ENCODE measurements at regions not wholly inside any gene's neighbourhood (a gene's known extent, or its start where the extent isn't known, plus 50 kb on each side); places are given as distances from the start of the nearest gene placed in this dataset.
"Not testable (repeated sequence)": the region's sequence is repeated elsewhere in the genome, so short reads cannot be mapped to it uniquely, and the experiment has no call there.

- ATAC-seq, DNase-seq: not testable (repeated sequence)
These were observed 471.3 kb upstream of the SALL3 start for GRCh38 chr18:78508228-78508824.

- ATAC-seq, result no peak
- DNase-seq, result no peak
These were observed 469.5 kb upstream of the SALL3 start for GRCh38 chr18:78510091-78510490.

GRCh38 chr18:78510636-78511035 is 469.0 kb upstream of the SALL3 start:
- ATAC-seq, result no peak
- no peak for DNase-seq

- ATAC-seq (no peak), DNase-seq (no peak)
These were observed 467.7 kb upstream of the SALL3 start for GRCh38 chr18:78511666-78512601.

- DNase-seq, result no peak
- no peak for ATAC-seq
These were observed 464.5 kb upstream of the SALL3 start for GRCh38 chr18:78514910-78515670.

- DNase-seq, result no peak
- no peak for ATAC-seq
These were observed 462.3 kb upstream of the SALL3 start for GRCh38 chr18:78517328-78517727.

- DNase-seq (no peak), ATAC-seq (no peak)
These were observed 461.6 kb upstream of the SALL3 start for GRCh38 chr18:78517973-78518372.

GRCh38 chr18:78518805-78519204 is 460.8 kb upstream of the SALL3 start:
- DNase-seq, result no peak
- no peak for ATAC-seq

GRCh38 chr18:78519394-78520062 is 460.1 kb upstream of the SALL3 start:
- ATAC-seq (no peak), DNase-seq (no peak)

- ATAC-seq (no peak), DNase-seq (no peak)
These were observed 458.5 kb upstream of the SALL3 start for GRCh38 chr18:78521136-78521535.

GRCh38 chr18:78521744-78522143 is 457.9 kb upstream of the SALL3 start:
- no peak for ATAC-seq
- no peak for DNase-seq

GRCh38 chr18:78522507-78522906 is 457.1 kb upstream of the SALL3 start:
- ATAC-seq (no peak), DNase-seq (no peak)

GRCh38 chr18:78523850-78524249 is 455.8 kb upstream of the SALL3 start:
- no peak for ATAC-seq
- no peak for DNase-seq

- DNase-seq, result no peak
- no peak for ATAC-seq
These were observed 454.1 kb upstream of the SALL3 start for GRCh38 chr18:78525366-78526111.

- ATAC-seq (no peak), DNase-seq (no peak)
These were observed 453.3 kb upstream of the SALL3 start for GRCh38 chr18:78526275-78526674.

GRCh38 chr18:78526923-78527711 is 452.5 kb upstream of the SALL3 start:
- DNase-seq (no peak), ATAC-seq (no peak)

- DNase-seq, result no peak
- no peak for ATAC-seq
These were observed 451.6 kb upstream of the SALL3 start for GRCh38 chr18:78527984-78528383.

GRCh38 chr18:78528411-78529258 is 451.0 kb upstream of the SALL3 start:
- ATAC-seq (no peak), DNase-seq (no peak)

- DNase-seq (no peak), ATAC-seq (no peak)
These were observed 448.0 kb upstream of the SALL3 start for GRCh38 chr18:78531637-78532036.
